Activated CD8-positive, alpha-beta memory T cell treated with anti-CD3 and anti-CD28 coated beads, Interleukin-2, amount 50 U/mL, for 4 hours (primary cell): ENCODE measurements at regions not wholly inside any gene's neighbourhood (a gene's known extent, or its start where the extent isn't known, plus 50 kb on each side); places are given as distances from the start of the nearest gene placed in this dataset.
"Not testable (repeated sequence)": the region's sequence is repeated elsewhere in the genome, so short reads cannot be mapped to it uniquely, and the experiment has no call there.

Source experiments
- DNase-seq: peaks from one replicate; pipeline ENCODE4 v3.0.0-alpha.2; 2020

GRCh38 chr7:94176694-94177200, 172.6 kb upstream of the BET1 start:
- no peak for DNase-seq

- DNase-seq, result no peak
Measured at GRCh38 chr7:94177441-94177840, 173.3 kb upstream of the BET1 start.

- DNase-seq, result no peak
Measured at GRCh38 chr7:94178230-94178629, 174.1 kb upstream of the BET1 start.

- DNase-seq, result no peak
Measured at GRCh38 chr7:94179466-94179865, 175.3 kb upstream of the BET1 start.

- no peak for DNase-seq
Measured at GRCh38 chr7:94182066-94182465, 177.9 kb upstream of the BET1 start.

GRCh38 chr7:94182721-94183120, 178.6 kb upstream of the BET1 start:
- DNase-seq, result no peak

- no peak for DNase-seq
Measured at GRCh38 chr7:94183289-94183749, 179.2 kb upstream of the BET1 start.

GRCh38 chr7:94183891-94184290, 179.7 kb upstream of the BET1 start:
- no peak for DNase-seq

GRCh38 chr7:94188350-94188749, 184.2 kb upstream of the BET1 start:
- DNase-seq, result no peak

- DNase-seq, result no peak
Measured at GRCh38 chr7:94190599-94191061, 186.5 kb upstream of the BET1 start.

- not testable (repeated sequence) for DNase-seq
Measured at GRCh38 chr7:94194426-94194825, 190.3 kb upstream of the BET1 start.

GRCh38 chr7:94195201-94195600, 191.0 kb upstream of the BET1 start:
- no peak for DNase-seq

- no peak for DNase-seq
Measured at GRCh38 chr7:94195813-94196212, 191.7 kb upstream of the BET1 start.

- no peak for DNase-seq
Measured at GRCh38 chr7:94205529-94205928, 189.2 kb upstream of the COL1A2 start.

- DNase-seq, result no peak
Measured at GRCh38 chr7:94206295-94206694, 188.4 kb upstream of the COL1A2 start.

GRCh38 chr7:94212160-94212559, 182.5 kb upstream of the COL1A2 start:
- no peak for DNase-seq

GRCh38 chr7:94216944-94217461, 177.7 kb upstream of the COL1A2 start:
- DNase-seq, result no peak

- DNase-seq, result no peak
Measured at GRCh38 chr7:94217766-94218165, 176.9 kb upstream of the COL1A2 start.

GRCh38 chr7:94222516-94222915, 172.2 kb upstream of the COL1A2 start:
- DNase-seq, result no peak

GRCh38 chr7:94223375-94224084, 171.2 kb upstream of the COL1A2 start:
- DNase-seq, result no peak

GRCh38 chr7:94228223-94228622, 166.5 kb upstream of the COL1A2 start:
- no peak for DNase-seq

GRCh38 chr7:94228678-94229077, 166.0 kb upstream of the COL1A2 start:
- no peak for DNase-seq

- no peak for DNase-seq
Measured at GRCh38 chr7:94231305-94231704, 163.4 kb upstream of the COL1A2 start.

- no peak for DNase-seq
Measured at GRCh38 chr7:94236960-94237359, 157.7 kb upstream of the COL1A2 start.

GRCh38 chr7:94237417-94237816, 157.3 kb upstream of the COL1A2 start:
- no peak for DNase-seq
